ENCODE measurements at regions not wholly inside any gene's neighbourhood (a gene's known extent, or its start where the extent isn't known, plus 50 kb on each side); places are given as distances from the start of the nearest gene placed in this dataset.

DNA sequence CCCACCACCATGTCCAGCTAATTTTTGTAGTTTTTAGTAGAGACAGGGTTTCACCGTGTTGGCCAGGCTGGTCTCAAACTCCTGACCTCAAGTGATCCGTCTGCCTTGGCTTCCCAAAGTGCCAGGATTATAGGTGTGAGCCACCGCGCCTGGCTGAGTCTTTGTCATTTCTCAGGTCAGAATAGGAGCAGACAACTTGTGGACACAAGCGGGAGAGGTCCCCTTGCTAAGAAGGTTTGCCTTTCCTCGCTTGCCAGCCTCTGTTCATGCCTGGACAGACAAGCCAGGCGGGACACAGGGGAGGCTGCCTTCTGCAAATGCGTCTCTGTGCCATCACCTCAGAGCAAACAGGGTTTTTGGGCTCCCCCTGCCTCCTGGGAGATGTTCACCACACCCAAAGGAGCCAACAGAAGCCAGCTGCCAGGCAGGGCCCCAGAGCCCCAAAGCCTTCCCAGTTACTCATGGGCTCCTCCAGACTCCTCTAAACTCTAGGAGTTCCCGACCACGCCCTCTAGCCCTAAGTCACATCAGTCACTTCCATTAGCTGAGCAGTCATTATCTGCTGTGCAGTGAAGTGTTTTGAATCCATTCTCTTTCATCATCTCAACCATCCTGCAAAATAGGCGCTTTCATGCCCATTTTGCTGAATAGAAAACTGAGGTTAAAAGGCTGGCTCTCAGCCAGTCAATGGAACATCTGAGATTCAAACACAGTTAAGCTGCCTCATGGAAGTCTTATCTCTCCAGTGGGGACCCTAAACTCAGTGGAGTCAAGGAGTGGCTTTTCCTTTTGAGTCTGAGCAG is 245.0 kb downstream of the UACA start:
- Histone ChIP-seq H3K27ac (ENCODE audit: low read depth, low read length) (no peak overlapping the region), H3K9me3 (ENCODE audit: control insufficient read depth, insufficient read depth, low read length) (no peaks in the 10 kb centered on the region), H3K27me3 (ENCODE audit: control insufficient read depth, insufficient read depth, low read length) (peaks cover 56% of the 10 kb centered on the region), H3K4me3 (ENCODE audit: low read depth, low read length) (no peak overlapping the region)
- CTCF ChIA-PET, result no interaction called here
- POLR2A ChIA-PET, result no interaction called here
- TF ChIP-seq, protein P1, sequence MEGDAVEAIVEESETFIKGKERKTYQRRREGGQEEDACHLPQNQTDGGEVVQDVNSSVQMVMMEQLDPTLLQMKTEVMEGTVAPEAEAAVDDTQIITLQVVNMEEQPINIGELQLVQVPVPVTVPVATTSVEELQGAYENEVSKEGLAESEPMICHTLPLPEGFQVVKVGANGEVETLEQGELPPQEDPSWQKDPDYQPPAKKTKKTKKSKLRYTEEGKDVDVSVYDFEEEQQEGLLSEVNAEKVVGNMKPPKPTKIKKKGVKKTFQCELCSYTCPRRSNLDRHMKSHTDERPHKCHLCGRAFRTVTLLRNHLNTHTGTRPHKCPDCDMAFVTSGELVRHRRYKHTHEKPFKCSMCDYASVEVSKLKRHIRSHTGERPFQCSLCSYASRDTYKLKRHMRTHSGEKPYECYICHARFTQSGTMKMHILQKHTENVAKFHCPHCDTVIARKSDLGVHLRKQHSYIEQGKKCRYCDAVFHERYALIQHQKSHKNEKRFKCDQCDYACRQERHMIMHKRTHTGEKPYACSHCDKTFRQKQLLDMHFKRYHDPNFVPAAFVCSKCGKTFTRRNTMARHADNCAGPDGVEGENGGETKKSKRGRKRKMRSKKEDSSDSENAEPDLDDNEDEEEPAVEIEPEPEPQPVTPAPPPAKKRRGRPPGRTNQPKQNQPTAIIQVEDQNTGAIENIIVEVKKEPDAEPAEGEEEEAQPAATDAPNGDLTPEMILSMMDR (IDR thresholded peaks at IDR 0.05; ENCODE audit: low read depth, low read length), result no peak
- DNase-seq (ENCODE audit: low read depth, low spot score), result no peak

DNA sequence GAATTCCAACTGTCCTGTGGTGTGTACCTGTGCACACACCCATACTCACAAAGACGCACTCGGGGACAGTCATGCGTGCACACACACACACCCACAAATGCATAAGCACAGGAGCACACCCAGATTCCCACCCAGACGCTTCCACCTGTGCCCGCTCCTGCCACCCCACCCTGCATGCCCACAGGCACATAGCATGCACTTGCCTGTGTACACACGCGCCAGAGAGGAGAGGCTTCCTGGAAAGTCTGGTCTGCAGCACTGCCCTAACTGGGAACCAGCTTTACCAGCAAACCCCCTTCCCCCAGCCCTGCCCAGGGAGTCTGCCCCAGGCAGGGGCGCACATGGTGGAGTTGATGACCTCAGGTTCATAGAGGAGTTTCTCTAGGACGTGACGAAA is 246.2 kb downstream of the UACA start:
- Histone ChIP-seq H3K27me3 (ENCODE audit: control insufficient read depth, insufficient read depth, low read length) (peaks cover 56% of the 10 kb centered on the region), H3K9me3 (ENCODE audit: control insufficient read depth, insufficient read depth, low read length) (no peaks in the 10 kb centered on the region), H3K27ac (ENCODE audit: low read depth, low read length) (no peak overlapping the region), H3K4me3 (ENCODE audit: low read depth, low read length) (no peak overlapping the region)
- CTCF ChIA-PET, result no interaction called here
- POLR2A ChIA-PET, result no interaction called here
- TF ChIP-seq, protein P1 (IDR thresholded peaks at IDR 0.05; ENCODE audit: low read depth, low read length), result no peak
- no peak for DNase-seq (ENCODE audit: low read depth, low spot score)

DNA sequence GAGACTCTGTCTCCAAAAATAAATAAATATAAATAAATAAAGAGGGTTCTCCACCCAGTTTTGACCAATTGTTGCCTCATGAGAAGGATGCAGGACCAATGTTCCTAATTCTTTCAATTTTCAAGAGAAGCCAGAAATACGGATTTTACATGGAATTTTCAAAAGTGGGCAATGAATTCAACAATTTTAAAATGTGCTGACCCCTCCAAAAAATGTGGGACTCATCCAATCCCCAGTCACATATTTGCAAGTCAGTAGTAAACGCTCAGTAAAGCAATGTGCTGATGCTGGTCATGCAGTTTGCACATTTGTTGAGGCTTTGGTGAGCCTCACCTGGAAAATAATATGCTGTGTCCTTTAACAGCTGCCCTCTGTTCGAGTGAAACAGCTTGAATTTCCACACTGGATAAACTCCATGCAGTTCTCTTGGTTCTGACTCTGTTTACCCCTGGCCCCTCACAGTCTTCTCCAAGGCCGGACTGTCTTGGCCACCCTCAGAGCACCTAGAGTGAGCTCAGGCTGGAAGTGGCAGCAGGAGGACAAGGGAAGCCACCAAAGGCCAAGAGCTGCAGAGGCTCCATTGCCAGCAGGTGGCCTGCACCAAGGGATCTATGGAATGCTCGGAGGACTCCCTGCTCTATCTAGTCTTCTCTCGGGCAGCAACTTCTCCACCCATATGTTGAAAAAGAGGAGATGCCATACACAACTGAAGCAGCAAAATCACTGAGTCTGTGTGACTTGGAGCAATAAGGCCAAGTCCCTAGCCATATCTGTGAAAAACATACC is 246.8 kb downstream of the UACA start:
- Histone ChIP-seq H3K9me3 (ENCODE audit: control insufficient read depth, insufficient read depth, low read length) (no peaks in the 10 kb centered on the region), H3K27me3 (ENCODE audit: control insufficient read depth, insufficient read depth, low read length) (peaks cover 50% of the 10 kb centered on the region), H3K4me3 (ENCODE audit: low read depth, low read length) (no peak overlapping the region), H3K27ac (ENCODE audit: low read depth, low read length) (no peak overlapping the region)
- ChIA-PET CTCF (no interaction called here), POLR2A (no interaction called here)
- TF ChIP-seq, protein P1 (IDR thresholded peaks at IDR 0.05; ENCODE audit: low read depth, low read length), result no peak
- no peak for DNase-seq (ENCODE audit: low read depth, low spot score)

DNA sequence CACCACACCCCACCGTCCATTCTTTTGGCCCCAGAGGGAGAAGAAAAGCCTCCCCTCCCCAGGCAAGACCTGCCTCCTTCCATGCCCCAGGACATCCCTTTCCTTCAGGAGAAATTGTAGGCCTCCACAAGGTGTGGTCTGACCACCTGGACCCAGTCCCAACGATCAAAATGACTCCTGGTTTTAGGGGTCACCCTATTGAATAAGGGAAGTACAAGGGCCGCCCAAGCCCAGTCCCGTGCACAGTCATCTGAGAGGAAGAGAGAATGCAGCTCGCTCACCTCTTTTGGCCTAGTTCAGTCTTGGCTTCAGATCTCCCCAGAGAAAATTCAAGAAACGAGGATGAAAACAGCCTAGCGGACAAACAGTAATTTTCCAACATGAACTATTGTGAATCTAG is 249.1 kb downstream of the UACA start:
- Histone ChIP-seq H3K27ac (ENCODE audit: low read depth, low read length) (no peak overlapping the region), H3K4me3 (ENCODE audit: low read depth, low read length) (no peak overlapping the region), H3K27me3 (ENCODE audit: control insufficient read depth, insufficient read depth, low read length) (peaks cover 31% of the 10 kb centered on the region), H3K9me3 (ENCODE audit: control insufficient read depth, insufficient read depth, low read length) (peaks cover 8% of the 10 kb centered on the region)
- no peak for DNase-seq (ENCODE audit: low read depth, low spot score)
- ChIA-PET POLR2A (no interaction called here), CTCF (no interaction called here)
- TF ChIP-seq, protein P1 (IDR thresholded peaks at IDR 0.05; ENCODE audit: low read depth, low read length), result no peak

DNA sequence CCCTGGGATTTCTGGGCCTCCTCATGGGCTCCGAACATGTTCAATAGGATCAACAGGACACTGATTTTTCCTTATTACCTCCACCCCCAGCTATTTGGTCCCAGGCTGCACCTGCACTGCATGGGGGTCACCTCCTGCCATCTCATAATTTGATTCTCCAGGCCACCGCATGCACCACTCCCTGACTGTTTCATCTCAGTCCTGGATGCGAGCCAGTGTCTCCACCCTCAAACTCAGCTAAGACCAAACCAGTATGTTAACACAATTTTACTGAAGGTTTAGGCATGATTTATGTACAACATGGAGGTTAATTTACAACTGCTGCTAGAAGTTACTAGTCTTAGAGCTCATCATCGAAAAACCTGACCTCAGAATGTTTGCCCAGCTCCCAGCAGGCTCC is 249.5 kb downstream of the UACA start:
- Histone ChIP-seq H3K4me3 (ENCODE audit: low read depth, low read length) (no peak overlapping the region), H3K9me3 (ENCODE audit: control insufficient read depth, insufficient read depth, low read length) (peaks cover 8% of the 10 kb centered on the region), H3K27ac (ENCODE audit: low read depth, low read length) (no peak overlapping the region), H3K27me3 (ENCODE audit: control insufficient read depth, insufficient read depth, low read length) (peaks cover 28% of the 10 kb centered on the region)
- TF ChIP-seq, protein P1 (IDR thresholded peaks at IDR 0.05; ENCODE audit: low read depth, low read length), result no peak
- CTCF ChIA-PET, result no interaction called here
- no peak for DNase-seq (ENCODE audit: low read depth, low spot score)
- POLR2A ChIA-PET, result no interaction called here

Data from AG04450 (cell line).